GM12874 (cell line): ENCODE measurements at regions not wholly inside any gene's neighbourhood (a gene's known extent, or its start where the extent isn't known, plus 50 kb on each side); places are given as distances from the start of the nearest gene placed in this dataset.

ENCODE experiments used
- TF ChIP-seq, protein P1 (sequence below): IDR thresholded peaks from 2 replicates; pipeline ENCODE4 v1.5.1; 2011; ENCODE audit warnings: low read depth, mild to moderate bottlenecking, control low read depth, low read length, moderate library complexity; ENCODE audit not compliant: insufficient read depth

DNA sequence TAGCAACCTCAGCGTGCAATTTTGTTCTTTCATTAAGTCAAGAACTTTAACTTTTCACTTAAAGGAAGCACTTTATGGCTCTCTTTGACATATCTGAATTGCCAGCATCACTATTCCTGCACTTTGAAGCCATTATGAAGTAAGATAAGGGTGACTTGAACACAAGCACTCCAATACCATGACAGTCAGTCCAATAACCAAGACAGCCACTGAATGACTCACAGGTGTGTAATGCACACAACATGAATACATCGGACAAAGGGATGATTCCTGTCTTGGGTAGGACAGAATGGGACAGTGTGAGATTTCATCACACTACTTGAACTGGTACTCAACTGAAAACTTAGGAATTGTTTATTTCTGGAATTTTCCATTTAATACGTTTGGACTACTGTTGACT, 233.7 kb upstream of the IPO5 start:
- TF ChIP-seq, protein P1, sequence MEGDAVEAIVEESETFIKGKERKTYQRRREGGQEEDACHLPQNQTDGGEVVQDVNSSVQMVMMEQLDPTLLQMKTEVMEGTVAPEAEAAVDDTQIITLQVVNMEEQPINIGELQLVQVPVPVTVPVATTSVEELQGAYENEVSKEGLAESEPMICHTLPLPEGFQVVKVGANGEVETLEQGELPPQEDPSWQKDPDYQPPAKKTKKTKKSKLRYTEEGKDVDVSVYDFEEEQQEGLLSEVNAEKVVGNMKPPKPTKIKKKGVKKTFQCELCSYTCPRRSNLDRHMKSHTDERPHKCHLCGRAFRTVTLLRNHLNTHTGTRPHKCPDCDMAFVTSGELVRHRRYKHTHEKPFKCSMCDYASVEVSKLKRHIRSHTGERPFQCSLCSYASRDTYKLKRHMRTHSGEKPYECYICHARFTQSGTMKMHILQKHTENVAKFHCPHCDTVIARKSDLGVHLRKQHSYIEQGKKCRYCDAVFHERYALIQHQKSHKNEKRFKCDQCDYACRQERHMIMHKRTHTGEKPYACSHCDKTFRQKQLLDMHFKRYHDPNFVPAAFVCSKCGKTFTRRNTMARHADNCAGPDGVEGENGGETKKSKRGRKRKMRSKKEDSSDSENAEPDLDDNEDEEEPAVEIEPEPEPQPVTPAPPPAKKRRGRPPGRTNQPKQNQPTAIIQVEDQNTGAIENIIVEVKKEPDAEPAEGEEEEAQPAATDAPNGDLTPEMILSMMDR, result no peak

DNA sequence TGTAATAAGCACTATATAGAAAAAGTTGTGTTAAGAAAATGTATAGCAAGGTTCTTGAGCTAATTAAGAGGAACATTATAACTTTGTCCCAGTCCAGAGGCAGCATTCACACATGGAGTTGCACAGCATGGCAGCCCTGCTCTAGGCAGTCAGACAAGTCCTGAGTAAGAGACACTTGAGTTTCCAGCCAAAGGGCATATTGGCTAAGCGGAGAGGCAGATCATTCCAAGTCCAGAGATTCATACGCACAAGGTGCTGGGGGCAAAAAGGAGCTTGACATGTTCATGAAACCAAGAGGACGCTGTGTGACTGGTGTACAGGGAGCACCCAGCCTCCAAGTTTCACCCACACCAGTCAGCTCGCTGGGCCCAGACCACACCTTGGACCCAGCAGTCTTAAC, 232.6 kb upstream of the IPO5 start:
- TF ChIP-seq, protein P1, result no peak

DNA sequence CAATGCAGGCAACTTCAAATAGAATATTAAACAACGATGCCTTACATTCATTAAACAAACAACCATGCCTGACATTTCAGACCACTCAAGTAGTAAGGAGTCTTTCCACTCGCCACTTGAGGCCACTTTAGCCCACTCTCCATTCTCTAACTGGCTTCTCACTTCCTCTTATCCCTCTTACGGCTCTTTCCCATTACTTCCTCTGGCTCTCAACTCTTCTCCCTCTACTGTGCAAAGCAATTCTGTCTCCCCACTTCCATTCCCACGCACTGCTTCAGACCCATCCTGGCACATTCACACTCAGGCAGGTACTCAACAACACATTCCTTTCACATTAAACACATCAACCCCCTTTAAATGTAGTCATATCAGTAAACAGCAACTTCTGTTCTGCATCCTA, 229.8 kb upstream of the IPO5 start:
- TF ChIP-seq, protein P1, result no peak

DNA sequence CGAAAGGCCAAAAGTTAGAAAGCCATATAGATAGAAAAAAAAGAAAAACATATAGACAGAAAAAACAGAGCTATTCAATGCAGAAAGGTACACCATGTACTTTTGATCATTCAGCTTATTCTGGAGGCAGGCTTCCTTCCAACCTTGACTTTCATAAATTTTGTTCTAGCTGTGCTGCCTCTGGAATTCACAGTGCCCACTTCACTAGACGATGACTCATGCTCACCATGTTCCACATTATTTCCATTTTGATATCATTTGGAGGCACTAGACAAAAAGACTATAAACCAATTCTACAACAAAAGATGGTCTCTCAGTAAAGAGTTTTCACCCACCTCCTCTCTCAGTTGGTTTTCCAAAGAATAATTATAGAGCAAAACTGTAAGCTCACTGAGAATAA, 229.0 kb upstream of the IPO5 start:
- TF ChIP-seq, protein P1, result no peak

DNA sequence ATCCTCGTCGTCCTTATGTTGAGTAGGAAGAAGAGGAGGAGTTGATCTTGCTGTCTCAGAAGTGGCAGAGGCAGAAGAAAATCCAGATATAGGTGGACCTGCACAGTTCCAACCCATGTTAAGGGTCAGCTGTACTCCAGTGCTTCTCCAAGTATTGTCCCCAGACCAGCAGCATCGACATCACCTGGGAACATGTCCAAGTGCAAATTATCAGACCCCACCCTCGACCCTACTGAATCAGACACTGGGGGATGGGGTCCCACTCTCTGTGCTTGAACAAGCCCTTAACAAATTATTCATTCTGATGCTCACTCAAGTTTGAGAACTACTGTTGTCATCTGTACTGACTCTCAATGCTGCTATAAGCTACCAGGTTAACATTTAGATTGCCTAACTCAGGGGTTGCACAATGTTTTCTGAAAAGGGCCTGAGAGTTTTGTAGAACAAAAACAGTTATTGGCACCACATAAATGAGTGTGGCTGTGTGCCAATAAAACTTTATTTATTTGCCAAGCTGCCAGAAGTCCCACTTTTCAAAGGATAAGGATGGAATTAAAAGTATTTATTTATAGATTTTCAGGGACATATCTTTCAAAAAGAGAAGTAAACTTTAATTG, 226.7 kb upstream of the IPO5 start:
- TF ChIP-seq, protein P1, result no peak

DNA sequence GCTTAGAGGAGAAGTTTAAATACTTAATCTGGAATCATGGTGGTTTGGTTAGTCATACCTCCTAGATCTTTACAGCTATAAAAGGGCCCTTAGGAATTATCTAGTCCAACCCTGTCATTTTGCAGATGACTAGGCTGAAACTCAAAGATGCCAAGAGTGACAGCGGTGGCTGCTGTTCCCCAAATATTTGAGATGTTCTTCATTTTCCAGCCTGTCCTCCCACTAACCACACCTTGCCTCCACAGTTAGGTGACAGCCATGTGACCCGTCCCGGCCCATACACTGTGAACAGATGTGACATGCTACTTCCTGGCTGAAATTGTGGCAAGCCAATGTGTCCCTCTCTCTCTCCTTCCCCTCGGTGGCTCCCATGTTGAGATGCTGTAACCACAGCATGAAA, 225.5 kb upstream of the IPO5 start:
- TF ChIP-seq, protein P1, result no peak

DNA sequence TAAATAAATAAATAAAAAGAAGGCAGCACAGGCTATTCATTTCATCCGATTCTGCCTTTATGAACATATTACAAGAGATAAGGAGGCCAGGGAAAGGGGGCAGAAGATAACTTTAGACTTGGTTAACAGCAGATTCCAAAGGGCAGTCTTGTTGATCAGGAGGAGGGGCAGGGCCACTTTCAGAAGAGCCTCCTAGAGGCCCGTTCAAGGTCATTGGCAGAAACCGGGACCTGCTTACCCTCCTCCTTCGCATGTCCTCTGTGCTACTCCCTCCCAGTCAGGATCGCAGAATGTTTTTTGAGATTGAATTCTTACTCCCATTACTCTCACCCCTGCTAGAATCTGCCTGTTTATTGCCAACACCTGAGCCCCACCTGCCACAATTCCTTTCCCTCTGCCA, 217.0 kb upstream of the IPO5 start:
- TF ChIP-seq, protein P1, result no peak

DNA sequence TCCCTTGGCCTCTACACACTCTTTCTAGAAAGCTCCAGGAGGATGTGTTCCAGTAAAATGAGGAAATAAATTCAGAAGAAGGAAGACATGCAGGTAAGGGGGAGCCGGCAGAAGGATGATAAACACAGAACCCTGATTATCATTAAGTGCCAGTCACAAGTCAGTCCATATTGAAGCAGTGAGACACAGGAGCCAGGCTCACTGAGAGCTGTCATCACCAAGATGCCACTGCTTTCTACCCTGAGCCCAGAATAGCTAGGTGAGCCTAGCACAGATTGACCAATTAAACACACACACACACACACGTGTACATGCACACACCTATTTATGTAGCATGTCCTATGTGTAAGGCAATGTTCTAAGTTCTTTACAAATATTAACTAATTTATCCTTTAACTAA, 211.4 kb upstream of the IPO5 start:
- TF ChIP-seq, protein P1, result no peak
